NOMO-1 (cell line): ENCODE measurements at regions not wholly inside any gene's neighbourhood (a gene's known extent, or its start where the extent isn't known, plus 50 kb on each side); places are given as distances from the start of the nearest gene placed in this dataset.
"Not testable (repeated sequence)": the region's sequence is repeated elsewhere in the genome, so short reads cannot be mapped to it uniquely, and the experiment has no call there.

Source experiments
- DNase-seq, 2 experiments: peaks; one replicate each; lab custom pipeline; 2025; ENCODE audit not compliant: unreplicated experiment in 2 of 2; lab: John Stamatoyannopoulos, UW

GRCh38 chr2:133624551-133624950 lies 56.3 kb upstream of the NCKAP5 start:
- DNase-seq: no peak

DNA sequence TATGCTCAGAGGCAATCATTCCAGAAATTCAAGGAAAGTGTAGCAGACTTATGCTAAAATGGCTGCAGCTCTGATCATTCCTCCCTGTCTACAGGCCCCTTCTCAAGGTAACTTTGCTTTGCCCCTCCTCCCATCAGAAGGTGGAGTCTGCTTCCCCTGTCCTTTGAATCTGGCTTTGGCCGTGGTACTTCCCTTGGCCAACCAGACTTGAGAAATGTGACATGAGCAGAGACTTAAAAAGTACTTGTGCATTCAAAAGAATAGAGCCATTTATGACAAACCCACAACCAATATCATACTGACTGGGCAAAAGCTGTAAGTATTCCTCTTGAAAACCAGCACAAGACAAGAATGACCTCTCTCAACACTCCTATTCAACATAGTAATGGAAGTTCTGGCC lies 59.5 kb upstream of the NCKAP5 start:
- DNase-seq: no peak

DNA sequence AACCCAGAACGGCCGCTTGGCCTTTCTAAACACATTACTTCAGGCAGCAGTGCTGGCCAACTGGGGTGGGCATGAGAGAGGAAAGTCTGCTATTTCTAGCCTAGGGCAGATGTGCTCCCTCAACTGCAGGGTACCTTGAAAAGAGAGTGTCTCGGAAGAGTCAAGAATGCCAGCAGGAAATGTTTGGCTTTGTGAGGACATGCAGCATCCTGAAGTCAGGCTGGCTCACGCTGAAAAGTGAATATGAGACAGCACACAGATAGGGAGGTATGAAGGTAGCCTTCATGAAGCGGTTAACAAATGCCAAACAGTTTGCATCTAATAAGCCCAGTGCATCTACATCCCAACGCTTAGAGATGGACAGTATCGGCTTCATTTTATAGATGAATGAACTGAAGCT lies 65.0 kb upstream of the NCKAP5 start:
- DNase-seq: no peak

GRCh38 chr2:133633881-133634409 lies 65.7 kb upstream of the NCKAP5 start:
- DNase-seq: no peak

- no peak for DNase-seq
Observed at GRCh38 chr2:133635131-133635530, 66.9 kb upstream of the NCKAP5 start.

- DNase-seq: no peak
Observed at GRCh38 chr2:133636287-133636686, 68.0 kb upstream of the NCKAP5 start.

DNA sequence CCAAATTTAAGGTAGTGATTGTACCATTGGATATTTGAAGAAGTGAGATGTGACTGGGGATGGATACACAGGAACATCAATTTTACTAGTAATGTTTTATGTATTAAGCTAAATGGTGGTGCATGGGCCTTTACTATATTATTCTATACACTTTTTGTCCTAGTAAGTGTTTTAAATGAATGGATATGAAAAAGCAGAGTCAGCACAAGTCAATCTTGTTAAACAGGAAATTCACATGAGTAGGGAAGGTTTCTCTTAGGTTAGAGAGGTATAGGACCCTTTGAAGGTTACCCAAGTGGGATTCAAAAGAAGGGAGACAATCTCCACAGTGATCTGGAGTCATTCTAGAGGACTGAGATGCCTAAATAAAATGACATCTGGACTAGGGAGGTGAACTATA lies 71.8 kb upstream of the NCKAP5 start:
- DNase-seq: no peak

DNA sequence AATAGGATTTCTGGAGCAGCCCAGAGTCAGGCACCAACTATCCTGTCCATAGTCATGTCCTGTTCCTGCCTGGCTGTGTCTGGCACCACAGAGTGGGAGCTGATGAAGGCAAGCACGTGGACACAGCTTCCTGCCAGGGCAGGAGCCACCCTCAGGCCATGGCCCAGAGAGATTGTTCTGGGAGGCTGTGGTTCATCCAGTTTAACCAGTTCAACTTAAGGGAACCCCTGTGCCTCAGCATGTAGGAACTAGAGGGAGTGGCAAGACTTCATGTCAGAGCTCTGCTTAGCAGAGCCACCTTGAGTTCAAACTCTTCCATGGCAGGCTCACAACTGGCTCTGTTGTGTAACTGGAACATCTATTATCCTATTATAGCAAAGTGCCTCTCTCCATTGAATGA lies 73.2 kb upstream of the NCKAP5 start:
- DNase-seq: no peak

GRCh38 chr2:133641942-133642725 lies 73.9 kb upstream of the NCKAP5 start:
- no peak for DNase-seq

GRCh38 chr2:133642791-133643191 lies 74.5 kb upstream of the NCKAP5 start:
- DNase-seq: no peak

DNA sequence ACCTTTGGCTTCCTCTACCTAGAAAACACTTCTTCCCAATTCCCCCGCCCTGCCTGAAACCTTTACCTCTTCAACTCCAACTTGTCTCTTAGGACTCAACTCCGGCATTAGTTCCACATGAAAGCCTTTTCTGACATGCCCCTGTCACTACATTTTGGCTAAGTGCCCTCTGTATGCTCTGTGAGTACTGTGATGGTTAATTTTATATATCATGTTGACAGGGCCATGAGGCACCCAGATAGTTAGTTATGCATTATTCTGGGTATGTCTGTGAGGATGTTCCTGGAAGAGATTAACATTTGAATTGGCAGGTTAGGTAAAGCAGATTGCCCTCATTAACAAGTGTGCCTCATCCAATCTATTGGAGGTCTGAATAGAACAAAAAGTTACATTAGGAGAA lies 75.6 kb upstream of the NCKAP5 start:
- no peak for DNase-seq

DNA sequence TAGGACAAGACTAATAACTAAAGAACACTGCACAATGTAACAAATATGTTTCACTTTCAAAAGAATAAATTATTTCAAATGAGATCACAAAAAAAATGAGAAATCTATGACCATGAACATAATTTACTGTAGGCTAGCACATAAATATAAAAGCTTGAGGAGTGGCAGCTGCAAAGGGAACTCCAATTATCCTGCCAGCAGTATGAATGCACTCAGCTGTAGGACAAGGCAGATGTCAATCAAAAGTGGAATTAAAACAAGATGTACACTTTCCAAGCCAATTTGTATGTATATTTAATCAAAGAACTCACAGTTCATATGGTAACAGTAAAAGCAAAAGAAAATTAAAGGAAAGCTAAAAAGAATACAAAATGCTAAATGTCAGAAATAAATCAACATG lies 76.6 kb upstream of the NCKAP5 start:
- DNase-seq: no peak

DNA sequence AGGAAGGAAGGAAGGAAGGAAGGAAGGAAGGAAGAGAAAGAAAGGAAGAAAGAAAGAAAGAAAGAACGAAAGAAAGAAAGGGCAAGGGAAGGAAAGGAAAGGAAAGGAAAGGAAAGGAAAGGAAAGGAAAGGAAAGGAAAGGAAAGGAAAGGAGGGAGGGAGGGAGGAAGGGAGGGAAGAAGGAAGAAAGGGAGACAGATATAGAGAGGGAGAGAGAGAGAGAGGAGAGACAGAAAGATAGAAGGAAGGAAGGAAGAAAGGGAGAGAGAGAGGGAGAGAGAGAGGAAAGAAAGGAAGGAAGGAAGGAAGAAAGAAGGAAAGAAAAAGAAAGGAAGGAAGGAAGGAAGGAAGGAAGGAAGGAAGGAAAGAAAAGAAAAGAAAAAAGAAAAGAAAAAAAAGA lies 79.1 kb upstream of the NCKAP5 start:
- DNase-seq: not testable (repeated sequence)

GRCh38 chr2:133651861-133652260 lies 83.6 kb upstream of the NCKAP5 start:
- DNase-seq: no peak

GRCh38 chr2:133652398-133652797 lies 84.1 kb upstream of the NCKAP5 start:
- no peak for DNase-seq

GRCh38 chr2:133653056-133653455 lies 84.8 kb upstream of the NCKAP5 start:
- DNase-seq: no peak

DNA sequence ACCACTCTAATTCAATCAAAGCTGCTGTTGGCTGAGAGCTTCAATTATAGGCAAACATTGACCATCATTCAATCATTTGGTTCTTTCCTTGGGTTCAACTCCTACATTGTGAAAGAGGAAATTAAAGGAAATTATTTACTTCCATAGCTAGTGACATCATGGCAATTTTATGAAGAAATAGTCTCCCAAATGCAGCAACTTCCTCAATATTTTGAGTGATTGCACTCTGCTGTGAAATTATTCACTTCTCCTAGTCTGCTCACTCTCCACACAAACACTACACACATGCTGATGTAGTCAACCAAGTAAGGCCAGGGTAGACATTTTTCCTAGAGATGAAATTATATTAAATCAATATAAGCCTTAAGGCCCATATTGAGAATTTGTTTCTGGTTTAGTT lies 86.7 kb upstream of the NCKAP5 start:
- no peak for DNase-seq

- DNase-seq: no peak
Observed at GRCh38 chr2:133655610-133656009, 87.3 kb upstream of the NCKAP5 start.

- DNase-seq: no peak
Observed at GRCh38 chr2:133657591-133657990, 89.3 kb upstream of the NCKAP5 start.

DNA sequence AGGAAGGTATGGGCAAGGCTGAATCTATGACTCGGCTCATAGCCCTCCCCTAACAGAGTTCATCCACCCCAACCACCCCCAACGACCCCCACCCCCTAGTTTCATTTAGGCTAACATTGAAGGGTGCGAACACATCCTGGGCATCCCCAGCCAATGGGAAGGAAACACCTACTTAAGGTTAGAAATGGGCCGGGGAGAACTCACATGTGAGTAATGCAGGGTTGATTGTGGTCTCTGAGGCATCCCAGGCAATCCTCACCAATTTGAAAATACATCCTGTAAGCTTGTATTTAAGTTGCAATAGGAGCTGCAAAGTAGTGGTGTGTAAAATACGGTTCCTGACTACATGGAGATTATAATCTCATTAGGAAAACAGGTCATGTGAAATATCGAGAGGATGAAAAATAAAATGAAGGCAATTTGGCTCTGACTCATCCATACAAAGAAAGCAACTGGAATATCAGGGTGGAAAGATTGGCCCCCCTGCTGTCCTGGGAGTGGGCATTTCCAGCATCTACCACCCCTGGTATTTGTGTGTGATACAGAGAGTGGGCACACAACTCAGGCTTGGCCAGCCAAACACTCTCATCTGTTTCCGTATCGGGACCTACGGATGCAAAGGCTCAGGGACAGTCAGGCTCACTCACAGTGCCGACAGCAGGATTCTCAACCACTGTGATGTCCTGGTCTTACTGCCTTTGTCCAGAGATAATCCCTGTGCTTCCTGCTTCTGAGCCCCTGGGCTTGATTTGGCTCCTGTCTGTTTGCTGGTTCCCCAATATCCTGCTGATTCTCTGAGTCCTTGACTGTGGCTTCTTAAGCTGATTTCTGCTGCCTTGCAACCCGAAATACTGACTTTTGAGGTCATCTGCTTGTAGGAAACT lies 90.0 kb upstream of the NCKAP5 start:
- no peak for DNase-seq

DNA sequence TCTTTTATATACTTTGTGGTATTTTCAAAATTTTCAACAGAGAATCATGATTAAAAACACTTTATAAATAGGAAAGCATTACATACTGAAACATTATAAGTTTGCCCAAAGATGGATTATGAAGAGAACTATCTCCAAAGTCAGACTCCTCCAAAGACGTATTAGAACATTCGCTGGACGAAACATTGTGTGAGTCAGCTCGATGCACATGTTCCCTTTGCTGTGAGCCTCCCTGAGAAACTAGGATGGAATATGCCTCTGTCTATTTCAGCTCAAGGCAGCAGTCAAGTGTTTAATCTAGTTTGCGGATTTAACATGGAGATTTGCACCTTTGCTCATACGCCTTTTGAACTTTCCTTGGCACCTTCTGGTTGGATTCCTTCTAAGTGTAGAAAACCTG lies 92.2 kb upstream of the NCKAP5 start:
- no peak for DNase-seq

GRCh38 chr2:133661392-133661791 lies 93.1 kb upstream of the NCKAP5 start:
- no peak for DNase-seq
